NCI-H460 (cell line): ENCODE measurements at regions not wholly inside any gene's neighbourhood (a gene's known extent, or its start where the extent isn't known, plus 50 kb on each side); places are given as distances from the start of the nearest gene placed in this dataset.

Experiments used
- DNase-seq: peaks from one replicate; pipeline ENCODE4 v3.0.0-alpha.2; 2016; ENCODE audit warnings: low read depth; ENCODE audit errors: extremely low read depth

- DNase-seq: no peak
Measured at GRCh38 chr5:175246889-175247520, 197.0 kb downstream of the DRD1 start.

- DNase-seq: no peak
Measured at GRCh38 chr5:175246242-175246888, 197.6 kb downstream of the DRD1 start.

GRCh38 chr5:175243441-175243840 is 200.5 kb downstream of the DRD1 start:
- no peak for DNase-seq

GRCh38 chr5:175242207-175242606 is 201.8 kb downstream of the DRD1 start:
- no peak for DNase-seq

- DNase-seq: no peak
Measured at GRCh38 chr5:175238326-175238725, 205.7 kb downstream of the DRD1 start.

GRCh38 chr5:175236176-175236575 is 207.8 kb downstream of the DRD1 start:
- DNase-seq: no peak

GRCh38 chr5:175235251-175235960 is 208.6 kb downstream of the DRD1 start:
- DNase-seq: no peak

- no peak for DNase-seq
Measured at GRCh38 chr5:175230299-175230698, 213.7 kb downstream of the DRD1 start.

- DNase-seq: no peak
Measured at GRCh38 chr5:175226506-175226905, 217.5 kb downstream of the DRD1 start.

GRCh38 chr5:175223291-175223690 is 220.7 kb downstream of the DRD1 start:
- no peak for DNase-seq

GRCh38 chr5:175222621-175223020 is 221.4 kb downstream of the DRD1 start:
- no peak for DNase-seq

GRCh38 chr5:175220549-175220948 is 223.4 kb downstream of the DRD1 start:
- no peak for DNase-seq

GRCh38 chr5:175219366-175219765 is 224.6 kb downstream of the DRD1 start:
- DNase-seq: no peak

GRCh38 chr5:175216991-175217390 is 227.0 kb downstream of the DRD1 start:
- no peak for DNase-seq

- no peak for DNase-seq
Measured at GRCh38 chr5:175215906-175216305, 228.1 kb downstream of the DRD1 start.

- no peak for DNase-seq
Measured at GRCh38 chr5:175214152-175214551, 229.8 kb downstream of the DRD1 start.

- DNase-seq: no peak
Measured at GRCh38 chr5:175211956-175212756, 231.8 kb downstream of the DRD1 start.

- no peak for DNase-seq
Measured at GRCh38 chr5:175207321-175208040, 236.5 kb downstream of the DRD1 start.

- DNase-seq: no peak
Measured at GRCh38 chr5:175206669-175207068, 237.3 kb downstream of the DRD1 start.

GRCh38 chr5:175202463-175203068 is 241.4 kb downstream of the DRD1 start:
- no peak for DNase-seq
